ENCODE measurements at regions not wholly inside any gene's neighbourhood (a gene's known extent, or its start where the extent isn't known, plus 50 kb on each side); places are given as distances from the start of the nearest gene placed in this dataset.

DNA sequence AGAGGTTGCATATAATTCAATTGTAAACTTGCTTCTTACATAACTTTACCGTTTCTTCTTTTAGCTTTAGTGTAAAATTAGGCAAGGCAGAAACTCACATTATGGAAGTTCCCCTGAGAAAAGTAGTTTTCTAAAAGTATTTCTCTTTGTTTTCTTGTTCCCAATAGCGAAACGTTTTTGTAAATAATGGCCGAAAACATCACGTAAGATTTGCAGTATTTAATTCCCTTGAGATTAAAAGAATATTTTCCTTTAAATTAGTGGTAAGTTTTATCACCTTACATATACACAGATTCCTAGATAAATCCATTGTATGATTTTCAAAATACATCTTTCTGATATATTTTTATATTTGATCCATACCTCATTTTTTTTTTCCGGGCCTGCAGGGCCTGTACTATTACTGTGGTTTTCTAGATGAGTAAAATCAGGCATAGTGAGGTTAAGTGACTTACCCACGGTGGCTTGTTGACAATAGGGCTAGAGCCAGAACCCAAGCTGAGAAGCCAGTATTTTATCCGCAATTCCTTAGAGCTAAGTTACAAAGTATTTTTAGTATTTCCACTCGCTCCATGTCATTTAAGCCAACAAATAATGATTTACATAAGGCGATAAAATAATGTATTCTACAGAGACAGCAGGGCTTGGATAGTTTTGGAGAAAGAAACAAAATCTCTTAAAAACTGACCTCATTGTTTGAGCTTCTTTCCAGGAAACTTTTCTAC, 82.2 kb upstream of the VEGFC start:
- H3K27me3 ChIP-seq (ENCODE audit: control insufficient read depth, insufficient read depth, low read length), result no peaks in the 10 kb centered on the region
- H3K36me3 ChIP-seq (ENCODE audit: control insufficient read depth, insufficient read depth, low read length), result no peaks in the 10 kb centered on the region
- WGBS (ENCODE audit: insufficient coverage), result no CpG with 5 or more reads among the region's 10 CpGs
- H3K9me3 ChIP-seq (ENCODE audit: control insufficient read depth, insufficient read depth, low read length), result peaks cover 2% of the 10 kb centered on the region
- DNase-seq (ENCODE audit: low read depth in 4 of 6, low spot score in 6 of 6), result no peak
- no peaks in the 10 kb centered on the region for H3K4me1 ChIP-seq (ENCODE audit: control insufficient read depth, insufficient read depth, low read length)
- no peak overlapping the region for H3K4me3 ChIP-seq (ENCODE audit: low read depth, low read length)
- H3K27ac ChIP-seq (ENCODE audit: low read depth, low read length), result no peak overlapping the region

DNA sequence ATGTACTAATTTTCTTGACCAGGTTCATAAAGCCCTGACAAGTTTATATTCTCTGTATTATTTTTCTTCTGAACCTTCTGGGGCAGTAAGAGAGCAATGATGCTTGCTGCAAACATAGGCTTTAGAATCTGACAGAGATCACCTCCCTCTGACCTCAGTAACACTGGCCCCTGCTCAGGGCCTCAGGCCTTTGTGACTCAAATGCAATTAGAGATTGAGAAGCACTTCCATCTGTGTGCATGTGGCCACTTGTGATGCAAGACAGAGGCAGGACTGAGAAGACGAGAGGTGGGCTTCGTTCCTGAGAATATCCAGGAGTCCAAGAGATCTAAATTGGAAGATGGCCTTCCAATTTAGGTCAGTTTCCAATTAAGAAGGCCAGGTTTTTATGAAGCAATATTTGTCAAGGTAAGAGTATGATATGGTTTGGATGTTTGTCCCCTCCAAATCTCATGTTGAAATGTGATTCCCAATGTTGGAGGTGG, 82.8 kb upstream of the VEGFC start:
- Histone ChIP-seq H3K36me3 (ENCODE audit: control insufficient read depth, insufficient read depth, low read length) (no peaks in the 10 kb centered on the region), H3K4me1 (ENCODE audit: control insufficient read depth, insufficient read depth, low read length) (no peaks in the 10 kb centered on the region), H3K9me3 (ENCODE audit: control insufficient read depth, insufficient read depth, low read length) (peaks cover 2% of the 10 kb centered on the region), H3K27ac (ENCODE audit: low read depth, low read length) (no peak overlapping the region), H3K4me3 (ENCODE audit: low read depth, low read length) (no peak overlapping the region), H3K27me3 (ENCODE audit: control insufficient read depth, insufficient read depth, low read length) (no peaks in the 10 kb centered on the region)
- 55% methylated on average over 2 of the region's 2 CpGs for WGBS (ENCODE audit: insufficient coverage)
- DNase-seq (ENCODE audit: low read depth in 4 of 6, low spot score in 6 of 6), result no peak

DNA sequence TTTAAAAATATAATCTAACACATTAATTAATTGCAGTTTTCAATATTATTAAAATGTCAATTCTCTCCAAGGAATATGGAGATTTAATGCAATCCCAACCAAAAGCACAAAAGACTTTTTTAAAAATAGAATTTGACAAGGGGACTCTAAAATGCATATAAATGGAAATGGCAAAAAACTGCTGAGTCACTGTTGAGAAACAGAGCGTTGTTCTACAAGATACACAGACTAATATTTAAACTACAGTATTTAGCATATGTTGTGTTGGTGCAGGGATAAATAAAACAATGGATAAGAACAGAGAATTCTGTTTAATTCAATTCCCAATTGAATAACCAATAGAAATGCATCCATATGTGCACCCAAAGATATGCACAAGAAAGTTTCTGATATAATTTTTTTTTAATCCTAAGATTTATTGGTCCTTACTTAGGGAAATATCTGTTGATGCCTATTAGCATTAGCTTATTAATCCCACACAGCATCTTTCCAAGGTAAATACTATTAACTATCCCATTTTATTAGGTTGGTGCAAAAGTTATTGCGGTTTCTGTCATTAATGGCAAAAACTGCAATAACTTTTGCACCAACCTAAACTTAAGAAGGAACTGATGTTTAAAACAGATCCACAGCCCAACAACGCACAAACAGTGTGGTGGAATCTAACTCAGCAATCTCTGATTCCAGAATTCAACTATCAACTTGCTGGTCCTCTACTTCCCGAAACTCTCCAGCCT, 86.8 kb upstream of the VEGFC start:
- H3K27me3 ChIP-seq (ENCODE audit: control insufficient read depth, insufficient read depth, low read length), result no peaks in the 10 kb centered on the region
- WGBS (ENCODE audit: insufficient coverage), result 100% methylated on average over 1 of the region's 4 CpGs

DNA sequence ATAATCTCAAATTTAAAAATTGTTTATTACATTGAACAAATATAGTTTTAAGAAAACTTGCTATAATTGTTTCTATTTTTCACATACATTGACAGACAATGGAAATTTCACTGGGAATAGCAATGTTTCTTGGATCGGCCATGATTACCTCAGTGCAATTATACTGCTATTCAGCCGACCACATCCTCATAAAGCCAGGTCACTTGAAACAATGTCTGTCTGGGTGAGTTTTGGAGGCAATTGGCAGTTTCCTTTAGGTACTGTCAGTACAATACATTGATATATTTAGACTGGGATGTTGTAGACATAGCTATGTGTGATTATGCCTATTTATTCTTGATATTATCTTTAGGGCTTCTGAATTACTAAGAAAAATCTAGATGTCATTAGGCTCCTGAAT, 89.5 kb upstream of the VEGFC start:
- Histone ChIP-seq H3K27ac (ENCODE audit: low read depth, low read length) (no peak overlapping the region), H3K4me3 (ENCODE audit: low read depth, low read length) (no peak overlapping the region), H3K36me3 (ENCODE audit: control insufficient read depth, insufficient read depth, low read length) (no peaks in the 10 kb centered on the region), H3K9me3 (ENCODE audit: control insufficient read depth, insufficient read depth, low read length) (no peaks in the 10 kb centered on the region), H3K27me3 (ENCODE audit: control insufficient read depth, insufficient read depth, low read length) (no peaks in the 10 kb centered on the region), H3K4me1 (ENCODE audit: control insufficient read depth, insufficient read depth, low read length) (no peaks in the 10 kb centered on the region)
- WGBS (ENCODE audit: insufficient coverage), result no CpG with 5 or more reads among the region's 2 CpGs
- DNase-seq (ENCODE audit: low read depth in 4 of 6, low spot score in 6 of 6), result no peak

More for the DNA sequence above, 86.8 kb upstream of the VEGFC start:
- Histone ChIP-seq H3K9me3 (ENCODE audit: control insufficient read depth, insufficient read depth, low read length) (no peaks in the 10 kb centered on the region), H3K27ac (ENCODE audit: low read depth, low read length) (no peak overlapping the region), H3K4me3 (ENCODE audit: low read depth, low read length) (no peak overlapping the region), H3K4me1 (ENCODE audit: control insufficient read depth, insufficient read depth, low read length) (no peaks in the 10 kb centered on the region), H3K36me3 (ENCODE audit: control insufficient read depth, insufficient read depth, low read length) (no peaks in the 10 kb centered on the region)
- no peak for DNase-seq (ENCODE audit: low read depth in 4 of 6, low spot score in 6 of 6)

DNA sequence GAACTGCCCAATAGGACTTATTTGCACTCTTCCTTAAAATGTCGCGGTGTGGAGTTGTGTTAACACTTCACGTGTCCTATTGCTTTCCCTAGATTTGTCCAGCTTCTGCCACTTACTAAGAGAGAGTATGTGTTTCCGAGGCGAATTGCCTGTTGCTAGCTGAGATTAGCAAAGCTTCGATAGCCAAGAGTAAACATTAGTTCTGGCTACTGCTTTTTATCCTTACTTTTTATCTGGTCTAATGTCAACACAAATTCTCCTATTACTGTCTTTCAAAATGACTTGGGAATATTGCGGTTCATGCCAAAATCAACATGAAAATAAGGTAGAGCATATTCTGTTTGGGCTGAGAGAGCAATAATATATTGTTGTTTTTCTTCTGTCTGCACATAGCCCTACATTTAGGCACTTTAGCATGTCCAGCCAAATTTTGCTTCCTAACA, 90.4 kb upstream of the VEGFC start:
- no peak for DNase-seq (ENCODE audit: low read depth in 4 of 6, low spot score in 6 of 6)
- WGBS (ENCODE audit: insufficient coverage), result no CpG with 5 or more reads among the region's 7 CpGs
- no peak overlapping the region for H3K4me3 ChIP-seq (ENCODE audit: low read depth, low read length)

DNA sequence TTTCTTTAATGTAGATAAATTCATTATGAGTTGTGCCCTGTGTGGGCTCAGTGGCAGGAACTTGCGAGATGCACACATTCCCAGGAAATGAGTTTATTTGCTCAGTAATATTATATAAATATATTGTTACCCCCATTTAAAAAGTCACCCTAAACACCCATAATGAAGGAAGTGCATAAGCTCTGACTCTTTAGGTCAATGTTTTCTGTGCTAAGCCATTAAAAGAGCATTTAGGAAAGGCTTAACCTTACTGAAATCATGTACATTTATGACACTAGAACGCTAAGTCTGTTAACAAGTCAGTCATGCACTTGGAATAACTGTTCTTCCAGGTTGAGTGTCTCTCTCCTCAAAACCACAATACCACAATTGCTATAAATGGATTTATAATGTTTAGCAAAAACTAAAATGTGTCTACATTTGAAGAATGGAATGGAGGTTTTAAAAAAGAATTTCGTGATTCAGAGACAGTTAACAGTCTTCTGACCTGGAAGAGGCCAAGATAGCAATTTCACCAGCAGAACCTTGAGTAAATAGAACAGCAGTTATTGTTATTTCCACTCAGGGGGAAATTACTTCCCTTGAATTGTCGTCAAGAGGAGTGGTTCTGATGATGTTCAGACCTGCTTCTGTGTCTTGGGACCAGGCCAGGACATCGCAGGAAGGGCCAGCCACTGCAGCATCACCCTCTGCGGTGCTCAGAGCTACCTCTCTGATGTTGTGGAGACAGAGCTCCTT, 91.1 kb upstream of the VEGFC start:
- Histone ChIP-seq H3K27me3 (ENCODE audit: control insufficient read depth, insufficient read depth, low read length) (no peaks in the 10 kb centered on the region), H3K27ac (ENCODE audit: low read depth, low read length) (no peak overlapping the region), H3K9me3 (ENCODE audit: control insufficient read depth, insufficient read depth, low read length) (no peaks in the 10 kb centered on the region), H3K4me1 (ENCODE audit: control insufficient read depth, insufficient read depth, low read length) (no peaks in the 10 kb centered on the region), H3K36me3 (ENCODE audit: control insufficient read depth, insufficient read depth, low read length) (no peaks in the 10 kb centered on the region), H3K4me3 (ENCODE audit: low read depth, low read length) (no peak overlapping the region)
- DNase-seq (ENCODE audit: low read depth in 4 of 6, low spot score in 6 of 6), result no peak
- WGBS (ENCODE audit: insufficient coverage), result 69% methylated on average over 2 of the region's 6 CpGs

More for the DNA sequence above, 90.4 kb upstream of the VEGFC start:
- H3K36me3 ChIP-seq (ENCODE audit: control insufficient read depth, insufficient read depth, low read length), result no peaks in the 10 kb centered on the region
- H3K27ac ChIP-seq (ENCODE audit: low read depth, low read length), result no peak overlapping the region
- H3K4me1 ChIP-seq (ENCODE audit: control insufficient read depth, insufficient read depth, low read length), result no peaks in the 10 kb centered on the region
- no peaks in the 10 kb centered on the region for H3K9me3 ChIP-seq (ENCODE audit: control insufficient read depth, insufficient read depth, low read length)
- no peaks in the 10 kb centered on the region for H3K27me3 ChIP-seq (ENCODE audit: control insufficient read depth, insufficient read depth, low read length)

DNA sequence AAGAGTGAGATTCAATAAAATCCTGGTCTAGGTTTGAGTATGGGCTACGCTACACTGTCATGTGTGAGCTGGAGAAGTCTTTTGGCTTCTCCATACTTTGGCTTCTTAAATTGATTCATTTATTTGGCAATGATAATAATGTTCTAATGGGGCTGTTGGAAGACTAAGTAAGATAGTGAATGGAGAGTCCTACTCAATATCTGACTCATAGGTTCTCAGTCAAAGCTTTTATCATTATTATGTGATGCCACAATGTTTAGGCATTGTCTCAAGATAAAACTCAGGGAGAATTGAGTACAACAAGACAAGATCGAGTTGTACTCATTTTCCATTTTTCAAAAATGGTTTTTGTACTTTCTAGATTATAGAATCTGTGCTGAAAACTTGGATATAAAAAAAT, 92.5 kb upstream of the VEGFC start:
- Histone ChIP-seq H3K9me3 (ENCODE audit: control insufficient read depth, insufficient read depth, low read length) (no peaks in the 10 kb centered on the region), H3K4me3 (ENCODE audit: low read depth, low read length) (no peak overlapping the region), H3K27ac (ENCODE audit: low read depth, low read length) (no peak overlapping the region), H3K36me3 (ENCODE audit: control insufficient read depth, insufficient read depth, low read length) (no peaks in the 10 kb centered on the region), H3K27me3 (ENCODE audit: control insufficient read depth, insufficient read depth, low read length) (no peaks in the 10 kb centered on the region), H3K4me1 (ENCODE audit: control insufficient read depth, insufficient read depth, low read length) (no peaks in the 10 kb centered on the region)
- DNase-seq (ENCODE audit: low read depth in 4 of 6, low spot score in 6 of 6), result no peak
- no CpG with 5 or more reads among the region's 2 CpGs for WGBS (ENCODE audit: insufficient coverage)

DNA sequence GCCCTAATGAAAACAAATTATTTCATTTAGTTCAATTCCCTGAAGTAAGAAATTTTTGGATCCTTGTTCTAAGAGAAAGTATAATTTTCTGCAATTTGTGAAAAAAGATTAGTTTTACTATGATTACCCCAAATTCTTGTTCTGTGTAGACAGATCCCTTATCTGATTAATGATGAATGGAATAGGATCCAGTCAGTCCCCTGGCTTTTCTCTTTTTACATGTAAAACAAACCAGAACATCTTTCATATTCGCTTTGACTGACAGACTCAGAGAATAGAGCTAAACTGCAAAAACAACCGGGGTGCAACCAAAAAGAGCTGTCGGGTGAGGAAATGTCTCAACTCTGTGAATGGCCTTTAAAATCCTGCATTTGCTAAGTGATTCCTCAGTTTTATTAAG, 93.4 kb upstream of the VEGFC start:
- H3K27me3 ChIP-seq (ENCODE audit: control insufficient read depth, insufficient read depth, low read length), result no peaks in the 10 kb centered on the region
- no peaks in the 10 kb centered on the region for H3K4me1 ChIP-seq (ENCODE audit: control insufficient read depth, insufficient read depth, low read length)
- DNase-seq (ENCODE audit: low read depth in 4 of 6, low spot score in 6 of 6), result no peak
- no peak overlapping the region for H3K27ac ChIP-seq (ENCODE audit: low read depth, low read length)
- no peak overlapping the region for H3K4me3 ChIP-seq (ENCODE audit: low read depth, low read length)
- no peaks in the 10 kb centered on the region for H3K36me3 ChIP-seq (ENCODE audit: control insufficient read depth, insufficient read depth, low read length)
- H3K9me3 ChIP-seq (ENCODE audit: control insufficient read depth, insufficient read depth, low read length), result no peaks in the 10 kb centered on the region
- WGBS (ENCODE audit: insufficient coverage), result no CpG with 5 or more reads among the region's 3 CpGs

DNA sequence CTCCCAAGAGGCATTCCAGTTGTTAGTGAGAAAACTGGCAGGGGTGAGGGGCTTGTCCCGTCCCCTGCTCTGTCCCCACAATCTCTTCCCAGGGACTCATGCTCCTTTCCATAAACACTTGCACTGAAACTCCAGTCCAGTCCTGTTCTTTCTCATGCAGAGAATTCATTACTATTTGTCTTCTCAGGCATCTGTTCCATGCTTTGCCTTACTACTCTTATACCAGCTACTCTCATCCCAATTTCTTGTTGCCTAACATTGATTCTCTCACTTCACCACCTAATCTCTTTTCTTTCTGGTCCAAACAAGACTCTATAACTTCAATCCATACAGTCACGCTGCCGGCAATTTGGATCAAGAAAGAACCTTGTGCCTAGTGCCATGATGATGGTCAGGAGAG, 97.1 kb upstream of the VEGFC start:
- H3K4me3 ChIP-seq (ENCODE audit: low read depth, low read length), result no peak overlapping the region
- H3K36me3 ChIP-seq (ENCODE audit: control insufficient read depth, insufficient read depth, low read length), result no peaks in the 10 kb centered on the region
- H3K9me3 ChIP-seq (ENCODE audit: control insufficient read depth, insufficient read depth, low read length), result no peaks in the 10 kb centered on the region
- 56% methylated on average over 1 of the region's 3 CpGs for WGBS (ENCODE audit: insufficient coverage)
- no peaks in the 10 kb centered on the region for H3K27me3 ChIP-seq (ENCODE audit: control insufficient read depth, insufficient read depth, low read length)
- no peak for DNase-seq (ENCODE audit: low read depth in 4 of 6, low spot score in 6 of 6)
- no peaks in the 10 kb centered on the region for H3K4me1 ChIP-seq (ENCODE audit: control insufficient read depth, insufficient read depth, low read length)
- H3K27ac ChIP-seq (ENCODE audit: low read depth, low read length), result no peak overlapping the region

Data from spinal cord (tissue), 9 donors.